HEK293 (cell line): ENCODE measurements at regions not wholly inside any gene's neighbourhood (a gene's known extent, or its start where the extent isn't known, plus 50 kb on each side); places are given as distances from the start of the nearest gene placed in this dataset.

Experiments used
- CTCF ChIA-PET: fragments of 350-600 bp; formaldehyde crosslinking; extraction: SDS; loops from one replicate; lab custom pipeline; 2021; ENCODE audit warnings: antibody characterized with exemption; lab: Yijun Ruan, JAX
- POLR2A ChIA-PET: fragments of 300-600 bp; formaldehyde crosslinking; extraction: SDS; loops from one replicate; lab custom pipeline; 2020; ENCODE audit warnings: antibody characterized with exemption, inconsistent platforms; lab: Yijun Ruan, JAX
- H3K27ac ChIP-seq: fragments of 200-500 bp; sonication (Bioruptor generic); 2 replicates; pipeline ENCODE4 v1.5.1; 2014; ENCODE audit warnings: low read depth, low read length, control low read depth, inconsistent platforms; ENCODE audit errors: extremely low read depth
- H3K36me3 ChIP-seq, 2 experiments: fragments of 200-500 bp in 1 of 2; sonication (Bioruptor generic) in 1 of 2; 1 replicate in 1 of 2; 2 replicates in 1 of 2; pipeline ENCODE4 v1.5.1; 2014 to 2017; ENCODE audit warnings: inconsistent platforms in 2 of 2, low read length in 2 of 2; ENCODE audit not compliant: control insufficient read depth in 2 of 2, insufficient read depth in 1 of 2
- H3K4me1 ChIP-seq: fragments of 200-500 bp; sonication (Bioruptor generic); 2 replicates; pipeline ENCODE4 v1.5.1; 2014; ENCODE audit warnings: mild to moderate bottlenecking, low read length, inconsistent platforms; ENCODE audit not compliant: control insufficient read depth, insufficient read depth
- H3K4me3 ChIP-seq: 2 replicates; pipeline ENCODE4 v1.5.1; 2011; ENCODE audit warnings: low read depth, mild to moderate bottlenecking, control low read depth, low read length, moderate library complexity
- H3K9me3 ChIP-seq: fragments of 200-500 bp; sonication (Bioruptor generic); 2 replicates; pipeline ENCODE4 v1.5.1; 2014; ENCODE audit warnings: low read depth, low read length, inconsistent platforms; ENCODE audit not compliant: control insufficient read depth, insufficient read depth
- EGR2 ChIP-seq: fragments of 450-650 bp; formaldehyde crosslinking; IDR thresholded peaks from 2 replicates; pipeline ENCODE4 v1.5.1; 2016; ENCODE audit warnings: low read depth, missing biosample characterization, missing genetic modification characterization
- FEZF1 ChIP-seq: fragments of 450-650 bp; formaldehyde crosslinking; IDR thresholded peaks from 2 replicates; pipeline ENCODE4 v1.5.1; 2016; ENCODE audit warnings: missing biosample characterization, missing genetic modification characterization
- GLI2 ChIP-seq: fragments of 450-650 bp; formaldehyde crosslinking; IDR thresholded peaks from 2 replicates; pipeline ENCODE4; 2017; ENCODE audit warnings: missing biosample characterization, missing genetic modification characterization, low read depth, borderline replicate concordance
- PRDM1 ChIP-seq: fragments of 450-650 bp; formaldehyde crosslinking; IDR thresholded peaks from 2 replicates; pipeline ENCODE4; 2016; ENCODE audit warnings: missing biosample characterization, missing genetic modification characterization
- SP3 ChIP-seq: fragments of 450-650 bp; formaldehyde crosslinking; IDR thresholded peaks from 2 replicates; pipeline ENCODE4 v1.5.1; 2016; ENCODE audit warnings: missing biosample characterization, missing genetic modification characterization
- WT1 ChIP-seq: fragments of 450-650 bp; formaldehyde crosslinking; IDR thresholded peaks from 2 replicates; pipeline ENCODE4 v1.5.1; 2016; ENCODE audit warnings: missing biosample characterization, missing genetic modification characterization
- ZBTB1 ChIP-seq: fragments of 450-650 bp; formaldehyde crosslinking; IDR thresholded peaks from 2 replicates; pipeline ENCODE4 v1.5.1; 2016; ENCODE audit warnings: missing biosample characterization, missing genetic modification characterization
- ZBTB17 ChIP-seq: fragments of 450-650 bp; formaldehyde crosslinking; IDR thresholded peaks from 2 replicates; pipeline ENCODE4 v1.5.1; 2016; ENCODE audit warnings: missing biosample characterization, missing genetic modification characterization
- ZBTB48 ChIP-seq: fragments of 450-650 bp; formaldehyde crosslinking; IDR thresholded peaks from 2 replicates; pipeline ENCODE4 v1.5.1; 2016; ENCODE audit warnings: missing biosample characterization, missing genetic modification characterization
- ZNF138 ChIP-seq: fragments of 450-650 bp; formaldehyde crosslinking; IDR thresholded peaks from 2 replicates; pipeline ENCODE4 v1.5.1; 2016; ENCODE audit warnings: missing biosample characterization, missing genetic modification characterization, borderline replicate concordance
- ZNF157 ChIP-seq: fragments of 450-650 bp; formaldehyde crosslinking; IDR thresholded peaks from 2 replicates; pipeline ENCODE4 v1.5.1; 2016; ENCODE audit warnings: missing biosample characterization, missing genetic modification characterization
- ZNF16 ChIP-seq: fragments of 450-650 bp; formaldehyde crosslinking; IDR thresholded peaks from 2 replicates; pipeline ENCODE4 v1.5.1; 2016; ENCODE audit warnings: low read depth, missing biosample characterization, missing genetic modification characterization
- ZNF211 ChIP-seq: fragments of 450-650 bp; formaldehyde crosslinking; IDR thresholded peaks from 2 replicates; pipeline ENCODE4 v1.5.1; 2016; ENCODE audit warnings: low read depth, missing biosample characterization, missing genetic modification characterization
- ZNF433 ChIP-seq: fragments of 450-650 bp; formaldehyde crosslinking; IDR thresholded peaks from 2 replicates; pipeline ENCODE4 v1.5.1; 2016; ENCODE audit warnings: missing biosample characterization, missing genetic modification characterization, low read depth
- ZNF514 ChIP-seq: fragments of 450-650 bp; formaldehyde crosslinking; IDR thresholded peaks from 2 replicates; pipeline ENCODE4 v1.5.1; 2016; ENCODE audit warnings: missing biosample characterization, missing genetic modification characterization
- ZNF548 ChIP-seq: fragments of 450-650 bp; formaldehyde crosslinking; IDR thresholded peaks from 2 replicates; pipeline ENCODE4 v1.5.1; 2016; ENCODE audit warnings: missing biosample characterization, missing genetic modification characterization
- ZNF549 ChIP-seq: fragments of 450-650 bp; IDR thresholded peaks from 2 replicates; pipeline ENCODE4 v1.5.1; 2018; ENCODE audit warnings: missing biosample characterization, missing genetic modification characterization, mild to moderate bottlenecking, inconsistent platforms, moderate library complexity
- ZNF571 ChIP-seq: fragments of 450-650 bp; formaldehyde crosslinking; IDR thresholded peaks from 2 replicates; pipeline ENCODE4 v1.5.0; 2017; ENCODE audit warnings: missing biosample characterization, missing genetic modification characterization
- ZNF596 ChIP-seq: fragments of 450-650 bp; IDR thresholded peaks from 2 replicates; pipeline ENCODE4 v1.5.0; 2018; ENCODE audit warnings: missing biosample characterization, mild to moderate bottlenecking, missing genetic modification characterization, moderate library complexity
- ZNF701 ChIP-seq: fragments of 450-650 bp; formaldehyde crosslinking; IDR thresholded peaks from 2 replicates; pipeline ENCODE4 v1.5.1; 2016; ENCODE audit warnings: missing biosample characterization, missing genetic modification characterization
- ZNF843 ChIP-seq: fragments of 450-650 bp; formaldehyde crosslinking; IDR thresholded peaks from 2 replicates; pipeline ENCODE4 v1.5.1; 2016; ENCODE audit warnings: missing biosample characterization, missing genetic modification characterization
- TF ChIP-seq, protein P1 (sequence below): fragments of 450-650 bp; formaldehyde crosslinking; IDR thresholded peaks from 2 replicates; pipeline ENCODE4 v1.5.1; 2016; ENCODE audit warnings: missing biosample characterization, missing genetic modification characterization
- TF ChIP-seq, protein P2 (sequence below): fragments of 450-650 bp; formaldehyde crosslinking; IDR thresholded peaks from 2 replicates; pipeline ENCODE4 v1.5.1; 2016; ENCODE audit warnings: missing biosample characterization, missing genetic modification characterization
- TF ChIP-seq, protein P3 (sequence below): fragments of 450-650 bp; formaldehyde crosslinking; IDR thresholded peaks from 2 replicates; pipeline ENCODE4 v1.5.0; 2017; ENCODE audit warnings: missing biosample characterization, missing genetic modification characterization, borderline replicate concordance
- TF ChIP-seq, protein P4 (sequence below): fragments of 450-650 bp; formaldehyde crosslinking; IDR thresholded peaks from 2 replicates; pipeline ENCODE4 v1.5.1; 2016; ENCODE audit warnings: missing biosample characterization, missing genetic modification characterization, borderline replicate concordance

DNA sequence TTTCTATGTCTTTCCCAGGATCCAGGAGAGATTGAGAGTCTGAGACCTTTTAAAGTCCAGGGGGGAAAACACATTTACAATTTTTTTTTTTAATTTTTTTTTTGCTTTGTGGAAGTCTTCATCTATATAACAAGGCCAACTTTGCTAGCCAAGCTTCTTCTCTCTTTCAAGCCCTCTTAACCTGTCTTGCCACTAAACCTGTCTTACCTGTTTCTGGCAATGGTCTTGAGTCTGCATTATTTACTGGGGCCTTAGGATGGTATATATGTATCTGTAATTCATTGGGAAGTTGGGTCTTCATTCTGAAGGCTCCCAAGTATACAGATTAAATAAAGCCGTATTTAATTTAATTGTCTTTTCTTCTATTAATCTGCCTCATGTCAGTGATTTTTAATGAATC is 750.9 kb upstream of the B3GALT2 start (continued):
- TF ChIP-seq, protein P1, sequence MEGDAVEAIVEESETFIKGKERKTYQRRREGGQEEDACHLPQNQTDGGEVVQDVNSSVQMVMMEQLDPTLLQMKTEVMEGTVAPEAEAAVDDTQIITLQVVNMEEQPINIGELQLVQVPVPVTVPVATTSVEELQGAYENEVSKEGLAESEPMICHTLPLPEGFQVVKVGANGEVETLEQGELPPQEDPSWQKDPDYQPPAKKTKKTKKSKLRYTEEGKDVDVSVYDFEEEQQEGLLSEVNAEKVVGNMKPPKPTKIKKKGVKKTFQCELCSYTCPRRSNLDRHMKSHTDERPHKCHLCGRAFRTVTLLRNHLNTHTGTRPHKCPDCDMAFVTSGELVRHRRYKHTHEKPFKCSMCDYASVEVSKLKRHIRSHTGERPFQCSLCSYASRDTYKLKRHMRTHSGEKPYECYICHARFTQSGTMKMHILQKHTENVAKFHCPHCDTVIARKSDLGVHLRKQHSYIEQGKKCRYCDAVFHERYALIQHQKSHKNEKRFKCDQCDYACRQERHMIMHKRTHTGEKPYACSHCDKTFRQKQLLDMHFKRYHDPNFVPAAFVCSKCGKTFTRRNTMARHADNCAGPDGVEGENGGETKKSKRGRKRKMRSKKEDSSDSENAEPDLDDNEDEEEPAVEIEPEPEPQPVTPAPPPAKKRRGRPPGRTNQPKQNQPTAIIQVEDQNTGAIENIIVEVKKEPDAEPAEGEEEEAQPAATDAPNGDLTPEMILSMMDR (tag by site-specific recombination): no peak
- TF ChIP-seq ZNF548: no peak
- TF ChIP-seq ZNF549 (tag by site-specific recombination): no peak
- no peak for TF ChIP-seq ZNF138 (tag by site-specific recombination)
- TF ChIP-seq FEZF1: no peak
- TF ChIP-seq ZNF16 (tag by site-specific recombination): no peak

DNA sequence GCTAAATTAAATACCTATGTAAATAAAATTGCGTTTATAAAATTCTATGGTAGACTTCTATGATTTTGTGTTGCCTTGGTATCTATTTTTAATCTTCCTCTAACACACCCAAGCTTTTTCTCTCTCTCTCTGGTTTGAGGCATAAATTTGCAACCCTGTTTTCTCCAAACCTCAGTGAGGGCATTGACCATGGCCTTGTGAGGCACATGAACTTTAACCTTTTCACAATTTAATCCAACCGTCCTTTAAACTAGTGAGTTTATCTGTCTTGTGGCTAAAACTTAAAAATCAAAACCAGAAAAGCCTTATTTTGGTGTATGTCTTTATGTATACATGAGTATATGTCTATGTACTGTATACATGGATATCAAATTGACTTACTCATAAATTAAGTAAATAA is 746.6 kb upstream of the B3GALT2 start:
- Histone ChIP-seq H3K4me3 (no peak overlapping the region), H3K36me3 (no peaks in the 10 kb centered on the region), H3K27ac (no peak overlapping the region), H3K9me3 (no peaks in the 10 kb centered on the region), H3K4me1 (no peaks in the 10 kb centered on the region)
- ChIA-PET POLR2A (no interaction called here), CTCF (interaction anchor here (0.6 kb wide), 1 partner anchor 588 kb away, joined by 6 read pairs; no protein-coding TSS in a partner anchor)
- TF ChIP-seq ZNF701 (tag by site-specific recombination) (no peak), ZNF843 (tag by site-specific recombination) (no peak), ZBTB48 (no peak), ZNF211 (no peak), ZNF571 (tag by site-specific recombination) (no peak), SP3 (tag by site-specific recombination) (no peak), WT1 (tag by site-specific recombination) (no peak), ZNF157 (tag by site-specific recombination) (no peak), ZNF596 (no peak), ZNF433 (tag by site-specific recombination) (no peak), ZBTB17 (tag by site-specific recombination) (no peak), EGR2 (tag by site-specific recombination) (no peak), ZNF514 (tag by site-specific recombination) (no peak), PRDM1 (no peak), GLI2 (tag by site-specific recombination) (no peak), ZBTB1 (tag by site-specific recombination) (no peak)
- TF ChIP-seq, protein P2, sequence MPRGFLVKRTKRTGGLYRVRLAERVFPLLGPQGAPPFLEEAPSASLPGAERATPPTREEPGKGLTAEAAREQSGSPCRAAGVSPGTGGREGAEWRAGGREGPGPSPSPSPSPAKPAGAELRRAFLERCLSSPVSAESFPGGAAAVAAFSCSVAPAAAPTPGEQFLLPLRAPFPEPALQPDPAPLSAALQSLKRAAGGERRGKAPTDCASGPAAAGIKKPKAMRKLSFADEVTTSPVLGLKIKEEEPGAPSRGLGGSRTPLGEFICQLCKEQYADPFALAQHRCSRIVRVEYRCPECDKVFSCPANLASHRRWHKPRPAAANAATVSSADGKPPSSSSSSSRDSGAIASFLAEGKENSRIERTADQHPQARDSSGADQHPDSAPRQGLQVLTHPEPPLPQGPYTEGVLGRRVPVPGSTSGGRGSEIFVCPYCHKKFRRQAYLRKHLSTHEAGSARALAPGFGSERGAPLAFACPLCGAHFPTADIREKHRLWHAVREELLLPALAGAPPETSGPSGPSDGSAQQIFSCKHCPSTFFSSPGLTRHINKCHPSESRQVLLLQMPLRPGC: no peak
- TF ChIP-seq, protein P3, sequence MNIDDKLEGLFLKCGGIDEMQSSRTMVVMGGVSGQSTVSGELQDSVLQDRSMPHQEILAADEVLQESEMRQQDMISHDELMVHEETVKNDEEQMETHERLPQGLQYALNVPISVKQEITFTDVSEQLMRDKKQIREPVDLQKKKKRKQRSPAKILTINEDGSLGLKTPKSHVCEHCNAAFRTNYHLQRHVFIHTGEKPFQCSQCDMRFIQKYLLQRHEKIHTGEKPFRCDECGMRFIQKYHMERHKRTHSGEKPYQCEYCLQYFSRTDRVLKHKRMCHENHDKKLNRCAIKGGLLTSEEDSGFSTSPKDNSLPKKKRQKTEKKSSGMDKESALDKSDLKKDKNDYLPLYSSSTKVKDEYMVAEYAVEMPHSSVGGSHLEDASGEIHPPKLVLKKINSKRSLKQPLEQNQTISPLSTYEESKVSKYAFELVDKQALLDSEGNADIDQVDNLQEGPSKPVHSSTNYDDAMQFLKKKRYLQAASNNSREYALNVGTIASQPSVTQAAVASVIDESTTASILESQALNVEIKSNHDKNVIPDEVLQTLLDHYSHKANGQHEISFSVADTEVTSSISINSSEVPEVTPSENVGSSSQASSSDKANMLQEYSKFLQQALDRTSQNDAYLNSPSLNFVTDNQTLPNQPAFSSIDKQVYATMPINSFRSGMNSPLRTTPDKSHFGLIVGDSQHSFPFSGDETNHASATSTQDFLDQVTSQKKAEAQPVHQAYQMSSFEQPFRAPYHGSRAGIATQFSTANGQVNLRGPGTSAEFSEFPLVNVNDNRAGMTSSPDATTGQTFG (tag by site-specific recombination): no peak
- TF ChIP-seq, protein P4, sequence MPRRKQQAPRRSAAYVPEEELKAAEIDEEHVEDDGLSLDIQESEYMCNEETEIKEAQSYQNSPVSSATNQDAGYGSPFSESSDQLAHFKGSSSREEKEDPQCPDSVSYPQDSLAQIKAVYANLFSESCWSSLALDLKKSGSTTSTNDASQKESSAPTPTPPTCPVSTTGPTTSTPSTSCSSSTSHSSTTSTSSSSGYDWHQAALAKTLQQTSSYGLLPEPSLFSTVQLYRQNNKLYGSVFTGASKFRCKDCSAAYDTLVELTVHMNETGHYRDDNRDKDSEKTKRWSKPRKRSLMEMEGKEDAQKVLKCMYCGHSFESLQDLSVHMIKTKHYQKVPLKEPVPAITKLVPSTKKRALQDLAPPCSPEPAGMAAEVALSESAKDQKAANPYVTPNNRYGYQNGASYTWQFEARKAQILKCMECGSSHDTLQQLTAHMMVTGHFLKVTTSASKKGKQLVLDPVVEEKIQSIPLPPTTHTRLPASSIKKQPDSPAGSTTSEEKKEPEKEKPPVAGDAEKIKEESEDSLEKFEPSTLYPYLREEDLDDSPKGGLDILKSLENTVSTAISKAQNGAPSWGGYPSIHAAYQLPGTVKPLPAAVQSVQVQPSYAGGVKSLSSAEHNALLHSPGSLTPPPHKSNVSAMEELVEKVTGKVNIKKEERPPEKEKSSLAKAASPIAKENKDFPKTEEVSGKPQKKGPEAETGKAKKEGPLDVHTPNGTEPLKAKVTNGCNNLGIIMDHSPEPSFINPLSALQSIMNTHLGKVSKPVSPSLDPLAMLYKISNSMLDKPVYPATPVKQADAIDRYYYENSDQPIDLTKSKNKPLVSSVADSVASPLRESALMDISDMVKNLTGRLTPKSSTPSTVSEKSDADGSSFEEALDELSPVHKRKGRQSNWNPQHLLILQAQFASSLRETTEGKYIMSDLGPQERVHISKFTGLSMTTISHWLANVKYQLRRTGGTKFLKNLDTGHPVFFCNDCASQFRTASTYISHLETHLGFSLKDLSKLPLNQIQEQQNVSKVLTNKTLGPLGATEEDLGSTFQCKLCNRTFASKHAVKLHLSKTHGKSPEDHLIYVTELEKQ: no peak
